ENCODE measurements at regions not wholly inside any gene's neighbourhood (a gene's known extent, or its start where the extent isn't known, plus 50 kb on each side); places are given as distances from the start of the nearest gene placed in this dataset.
"Not testable (repeated sequence)": the region's sequence is repeated elsewhere in the genome, so short reads cannot be mapped to it uniquely, and the experiment has no call there.

GRCh38 chr3:163812006-163812405 is 1266.3 kb downstream of the SI start:
- no peak for DNase-seq (ENCODE audit: low read depth)

- DNase-seq (ENCODE audit: low read depth), result no peak
Observed at GRCh38 chr3:163809540-163809993, 1268.7 kb downstream of the SI start.

- no peak for DNase-seq (ENCODE audit: low read depth)
Observed at GRCh38 chr3:163786416-163786815, 1291.9 kb downstream of the SI start.

GRCh38 chr3:163785693-163786092 is 1292.6 kb downstream of the SI start:
- no peak for DNase-seq (ENCODE audit: low read depth)

GRCh38 chr3:163779396-163780344 is 1298.6 kb downstream of the SI start:
- no peak for DNase-seq (ENCODE audit: low read depth)

- DNase-seq (ENCODE audit: low read depth), result no peak
Observed at GRCh38 chr3:163776743-163777142, 1301.6 kb downstream of the SI start.

GRCh38 chr3:163773136-163773535 is 1305.2 kb downstream of the SI start:
- no peak for DNase-seq (ENCODE audit: low read depth)

- DNase-seq (ENCODE audit: low read depth), result no peak
Observed at GRCh38 chr3:163768048-163768447, 1310.2 kb downstream of the SI start.

- no peak for DNase-seq (ENCODE audit: low read depth)
Observed at GRCh38 chr3:163766112-163766511, 1312.2 kb downstream of the SI start.

GRCh38 chr3:163753033-163753432 is 1325.3 kb downstream of the SI start:
- no peak for DNase-seq (ENCODE audit: low read depth)

- no peak for DNase-seq (ENCODE audit: low read depth)
Observed at GRCh38 chr3:163745204-163745603, 1333.1 kb downstream of the SI start.

GRCh38 chr3:163735394-163735793 is 1342.9 kb downstream of the SI start:
- no peak for DNase-seq (ENCODE audit: low read depth)

- no peak for DNase-seq (ENCODE audit: low read depth)
Observed at GRCh38 chr3:163730684-163731083, 1347.6 kb downstream of the SI start.

GRCh38 chr3:163726125-163726524 is 1352.2 kb downstream of the SI start:
- no peak for DNase-seq (ENCODE audit: low read depth)

- DNase-seq (ENCODE audit: low read depth), result no peak
Observed at GRCh38 chr3:163722405-163722804, 1355.9 kb downstream of the SI start.

GRCh38 chr3:163721596-163721995 is 1356.7 kb downstream of the SI start:
- DNase-seq (ENCODE audit: low read depth), result no peak

- DNase-seq (ENCODE audit: low read depth), result no peak
Observed at GRCh38 chr3:163717377-163717776, 1360.9 kb downstream of the SI start.

- DNase-seq (ENCODE audit: low read depth), result no peak
Observed at GRCh38 chr3:163708428-163708827, 1369.9 kb downstream of the SI start.

GRCh38 chr3:163707659-163708058 is 1370.6 kb downstream of the SI start:
- no peak for DNase-seq (ENCODE audit: low read depth)

GRCh38 chr3:163698221-163698620 is 1380.1 kb downstream of the SI start:
- not testable (repeated sequence) for DNase-seq (ENCODE audit: low read depth)

- no peak for DNase-seq (ENCODE audit: low read depth)
Observed at GRCh38 chr3:163692494-163692893, 1385.8 kb downstream of the SI start.

GRCh38 chr3:163684651-163685050 is 1393.6 kb downstream of the SI start:
- no peak for DNase-seq (ENCODE audit: low read depth)

GRCh38 chr3:163672954-163673353 is 1405.3 kb downstream of the SI start:
- no peak for DNase-seq (ENCODE audit: low read depth)

- no peak for DNase-seq (ENCODE audit: low read depth)
Observed at GRCh38 chr3:163671201-163671600, 1407.1 kb downstream of the SI start.

Measured in GM04503 (cell line).